OCI-LY3 (cell line): ENCODE measurements at regions not wholly inside any gene's neighbourhood (a gene's known extent, or its start where the extent isn't known, plus 50 kb on each side); places are given as distances from the start of the nearest gene placed in this dataset.

Source experiments
- H2AFZ ChIP-seq: fragments of 200-600, 300-600 bp; shearing (Covaris generic); 2 replicates; pipeline ENCODE4 v1.6.0; 2014; ENCODE audit warnings: antibody characterized with exemption, low read depth, low read length
- H3K27ac ChIP-seq: fragments of 200-600, 300-600 bp; sonication (generic); 2 replicates; pipeline ENCODE4 v1.5.1; 2014; ENCODE audit warnings: mild to moderate bottlenecking, low read length, moderate library complexity, mixed read lengths
- H3K27me3 ChIP-seq: fragments of 200-600, 300-600 bp; sonication (generic); 2 replicates; pipeline ENCODE4 v1.6.1; 2014; ENCODE audit warnings: low read depth, low read length, mixed read lengths
- H3K36me3 ChIP-seq: fragments of 200-600, 300-600 bp; sonication (generic); replicated peaks from 2 replicates; pipeline ENCODE3; 2014; ENCODE audit warnings: low read depth, low read length, mixed read lengths
- H3K4me1 ChIP-seq: fragments of 300-600, 200-600 bp; sonication (generic); 2 replicates; pipeline ENCODE4 v1.6.1; 2014; ENCODE audit warnings: low read length, mixed read lengths
- H3K4me2 ChIP-seq: fragments of 200-600, 300-600 bp; sonication (generic); 2 replicates; pipeline ENCODE4 v1.6.1; 2014; ENCODE audit warnings: low read length, mixed read lengths
- H3K4me3 ChIP-seq: fragments of 300-600, 200-600 bp; sonication (generic); 2 replicates; pipeline ENCODE4 v1.5.1; 2014; ENCODE audit warnings: antibody characterized with exemption, mild to moderate bottlenecking, low read length, moderate library complexity
- H3K79me2 ChIP-seq: fragments of 300-600, 200-600 bp; shearing (Covaris generic); 2 replicates; pipeline ENCODE4 v1.6.1; 2014; ENCODE audit warnings: mild to moderate bottlenecking, low read length, mixed read lengths
- H3K9ac ChIP-seq: fragments of 300-600, 200-600 bp; shearing (Covaris generic); 2 replicates; pipeline ENCODE4 v1.6.0; 2014; ENCODE audit warnings: mild to moderate bottlenecking, low read length, moderate library complexity
- H3K9me3 ChIP-seq: fragments of 200-600, 300-600 bp; shearing (Covaris generic); 2 replicates; pipeline ENCODE4 v1.6.1; 2014; ENCODE audit warnings: low read length, mixed read lengths; ENCODE audit not compliant: insufficient read depth
- H4K20me1 ChIP-seq: fragments of 200-600, 300-600 bp; sonication (generic); 2 replicates; pipeline ENCODE4 v1.6.1; 2016; ENCODE audit warnings: low read length, mixed read lengths; ENCODE audit not compliant: insufficient read depth
- CTCF ChIP-seq: fragments of 200-600, 300-600 bp; sonication (generic); IDR thresholded peaks from 2 replicates; pipeline ENCODE4 v1.5.1; 2014; ENCODE audit warnings: antibody characterized with exemption, low read length, low read depth
- EZH2phosphoT487 ChIP-seq: fragments of 200-600 bp; shearing (Covaris generic); IDR thresholded peaks from 2 replicates; pipeline ENCODE4 v1.6.1; 2018; ENCODE audit warnings: antibody characterized with exemption, mixed run types, low read depth

- TF ChIP-seq CTCF (no peak), EZH2phosphoT487 (no peak)
- Histone ChIP-seq H3K36me3 (no peaks in the 10 kb centered on the region), H4K20me1 (no peaks in the 10 kb centered on the region), H3K4me3 (no peak overlapping the region), H3K27ac (no peak overlapping the region), H3K4me1 (no peaks in the 10 kb centered on the region), H3K9ac (no peak overlapping the region), H3K79me2 (no peaks in the 10 kb centered on the region), H3K9me3 (no peaks in the 10 kb centered on the region), H3K4me2 (no peak overlapping the region), H3K27me3 (no peaks in the 10 kb centered on the region), H2AFZ (no peak overlapping the region)
Observed at GRCh38 chr1:221241592-221241991, 362.3 kb downstream of the HLX start.

DNA sequence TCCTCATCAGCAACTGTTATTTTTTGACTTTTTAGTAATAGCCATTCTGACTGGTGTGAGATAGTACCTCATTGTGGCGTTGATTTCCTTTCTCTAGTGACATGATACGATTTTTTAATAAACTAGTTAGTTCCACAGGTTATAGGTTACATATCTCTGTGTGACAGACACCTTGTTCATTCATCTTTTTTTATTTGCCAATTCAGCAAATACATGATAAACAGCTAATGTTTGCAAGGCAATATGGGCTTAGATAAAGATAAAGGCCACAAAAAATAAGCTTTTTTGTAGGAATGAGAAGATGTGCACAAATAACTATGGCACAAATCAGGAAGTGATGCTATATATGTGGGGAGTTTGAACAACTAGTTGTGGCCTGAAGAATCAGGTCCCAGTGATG lies 366.8 kb downstream of the HLX start:
- Histone ChIP-seq H2AFZ (no peak overlapping the region), H3K36me3 (no peaks in the 10 kb centered on the region), H3K79me2 (no peaks in the 10 kb centered on the region), H3K4me1 (no peaks in the 10 kb centered on the region), H3K27me3 (no peaks in the 10 kb centered on the region), H4K20me1 (no peaks in the 10 kb centered on the region), H3K27ac (no peak overlapping the region), H3K9me3 (no peaks in the 10 kb centered on the region), H3K9ac (no peak overlapping the region), H3K4me3 (no peak overlapping the region), H3K4me2 (no peak overlapping the region)
- TF ChIP-seq EZH2phosphoT487 (no peak), CTCF (no peak)

DNA sequence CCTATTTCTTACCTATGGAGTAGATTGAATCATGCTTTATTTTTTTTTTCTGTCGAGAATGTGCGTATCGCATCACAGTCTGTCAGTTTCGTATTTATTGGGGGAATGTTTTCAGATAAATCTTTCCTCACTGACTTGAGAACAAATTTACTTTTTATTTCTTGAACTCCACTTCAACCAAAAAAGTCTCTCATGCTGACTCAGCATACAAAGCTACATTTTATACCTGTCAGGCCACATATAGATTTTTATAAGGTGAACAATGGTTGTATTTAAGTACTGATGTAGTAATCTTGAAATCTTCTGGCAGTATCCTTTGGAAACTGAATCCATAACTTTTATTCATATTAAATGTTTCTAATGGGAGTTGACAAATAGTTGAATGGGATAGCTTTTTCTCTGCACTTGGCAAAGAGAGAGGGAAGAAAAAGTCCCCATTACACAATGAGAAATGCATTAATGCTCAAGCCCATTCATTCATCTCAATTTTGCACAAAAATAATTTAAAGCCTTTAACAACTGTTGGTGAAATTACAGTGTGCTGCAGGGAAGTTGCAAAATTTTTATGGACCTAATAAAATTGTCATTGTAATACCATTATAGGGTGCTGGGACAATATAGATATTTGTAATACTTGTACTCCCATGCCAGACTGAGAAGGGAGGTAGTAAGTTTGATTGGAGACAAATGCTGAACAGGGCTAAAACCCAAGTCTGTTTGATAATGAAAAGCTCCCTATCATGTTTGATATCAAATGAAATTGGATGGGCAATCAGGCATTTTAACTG lies 367.6 kb downstream of the HLX start:
- Histone ChIP-seq H3K27ac (no peak overlapping the region), H3K4me2 (no peak overlapping the region), H4K20me1 (no peaks in the 10 kb centered on the region), H3K27me3 (no peaks in the 10 kb centered on the region), H3K4me1 (no peaks in the 10 kb centered on the region), H3K9ac (no peak overlapping the region), H3K9me3 (no peaks in the 10 kb centered on the region), H3K79me2 (no peaks in the 10 kb centered on the region), H3K36me3 (no peaks in the 10 kb centered on the region), H3K4me3 (no peak overlapping the region), H2AFZ (no peak overlapping the region)
- no peak for TF ChIP-seq CTCF
- TF ChIP-seq EZH2phosphoT487, result no peak

DNA sequence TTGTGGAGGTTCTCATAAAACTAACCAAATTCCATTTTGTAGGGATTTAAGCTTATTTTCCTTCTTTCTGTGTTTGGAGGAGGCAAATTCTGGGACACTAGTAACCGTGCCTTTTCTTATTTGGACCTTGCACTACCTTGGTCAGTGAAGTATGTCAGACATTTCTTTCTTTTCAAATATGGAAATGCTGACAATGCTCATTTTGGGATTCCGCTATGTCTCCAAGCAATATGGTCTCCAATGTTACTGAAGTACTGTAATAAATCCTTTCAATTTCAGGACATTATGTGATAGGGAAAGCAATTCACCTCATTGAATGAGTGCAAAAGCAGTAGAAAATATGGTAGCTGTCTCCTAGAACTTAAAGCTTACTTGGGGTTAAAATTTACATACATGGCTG lies 372.3 kb downstream of the HLX start:
- TF ChIP-seq CTCF (no peak), EZH2phosphoT487 (no peak)

More for the DNA sequence above, 372.3 kb downstream of the HLX start:
- Histone ChIP-seq H3K4me2 (no peak overlapping the region), H3K9ac (no peak overlapping the region), H4K20me1 (no peaks in the 10 kb centered on the region), H3K27ac (no peak overlapping the region), H3K4me1 (no peaks in the 10 kb centered on the region), H3K27me3 (no peaks in the 10 kb centered on the region), H3K36me3 (no peaks in the 10 kb centered on the region), H3K79me2 (no peaks in the 10 kb centered on the region), H3K4me3 (no peak overlapping the region), H2AFZ (no peak overlapping the region), H3K9me3 (no peaks in the 10 kb centered on the region)
